ENCODE measurements at regions not wholly inside any gene's neighbourhood (a gene's known extent, or its start where the extent isn't known, plus 50 kb on each side); places are given as distances from the start of the nearest gene placed in this dataset.

- H3K27ac ChIP-seq = no peak overlapping the region
- no peak for TF ChIP-seq CTCF (conservative IDR thresholded peaks at IDR 0.05)
- no peak for TF ChIP-seq ZFX (IDR thresholded peaks at IDR 0.05)
Observed at GRCh38 chr9:18009902-18010301, 431.0 kb downstream of the SH3GL2 start.

- no peak for TF ChIP-seq CTCF (conservative IDR thresholded peaks at IDR 0.05)
- TF ChIP-seq ZFX (IDR thresholded peaks at IDR 0.05) = no peak
- H3K27ac ChIP-seq = no peak overlapping the region
Observed at GRCh38 chr9:18010492-18010891, 431.6 kb downstream of the SH3GL2 start.

DNA sequence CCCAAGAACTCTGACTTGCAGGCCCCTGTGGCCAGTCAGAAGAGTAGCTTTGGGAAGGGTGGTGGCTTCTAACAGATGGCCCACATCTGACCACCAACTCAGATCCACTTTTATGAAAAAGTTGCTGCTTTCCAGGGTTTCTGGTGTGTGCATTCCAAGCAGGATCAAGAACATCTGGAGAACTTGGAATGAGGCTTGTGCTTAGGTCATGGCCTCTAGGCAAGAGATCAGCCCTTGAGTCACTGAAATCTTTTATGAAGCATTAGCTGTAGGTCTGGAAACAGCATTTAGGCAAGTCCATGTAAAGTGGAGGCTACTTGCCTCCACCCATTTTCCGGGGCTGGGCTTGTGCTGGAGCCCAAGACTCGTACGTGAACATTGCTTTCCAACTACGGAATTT, 433.3 kb downstream of the SH3GL2 start:
- TF ChIP-seq ZFX (IDR thresholded peaks at IDR 0.05) = no peak
- no peak for TF ChIP-seq CTCF (conservative IDR thresholded peaks at IDR 0.05)
- no peak overlapping the region for H3K27ac ChIP-seq

DNA sequence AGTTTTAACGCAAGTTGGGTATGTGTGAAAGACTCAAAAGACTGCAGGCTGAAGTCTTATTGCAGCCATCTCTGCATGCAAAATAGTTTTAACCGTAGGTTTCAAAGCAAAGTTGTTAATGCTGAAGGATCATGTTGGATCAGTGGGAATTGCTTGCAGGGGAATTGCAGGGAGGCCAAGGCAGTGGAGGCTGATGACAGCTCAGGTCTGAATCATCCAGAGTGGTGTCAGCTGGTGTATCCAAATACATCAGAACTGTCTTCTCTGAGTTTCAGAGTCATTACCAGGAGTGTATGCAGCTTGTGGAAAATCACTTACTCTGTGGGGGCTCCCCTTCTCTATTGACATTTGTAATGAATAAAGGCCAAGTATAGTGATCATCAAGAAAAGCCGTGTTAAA, 435.7 kb downstream of the SH3GL2 start:
- no peak overlapping the region for H3K27ac ChIP-seq
- no peak for TF ChIP-seq CTCF (conservative IDR thresholded peaks at IDR 0.05)
- TF ChIP-seq ZFX (IDR thresholded peaks at IDR 0.05) = no peak

DNA sequence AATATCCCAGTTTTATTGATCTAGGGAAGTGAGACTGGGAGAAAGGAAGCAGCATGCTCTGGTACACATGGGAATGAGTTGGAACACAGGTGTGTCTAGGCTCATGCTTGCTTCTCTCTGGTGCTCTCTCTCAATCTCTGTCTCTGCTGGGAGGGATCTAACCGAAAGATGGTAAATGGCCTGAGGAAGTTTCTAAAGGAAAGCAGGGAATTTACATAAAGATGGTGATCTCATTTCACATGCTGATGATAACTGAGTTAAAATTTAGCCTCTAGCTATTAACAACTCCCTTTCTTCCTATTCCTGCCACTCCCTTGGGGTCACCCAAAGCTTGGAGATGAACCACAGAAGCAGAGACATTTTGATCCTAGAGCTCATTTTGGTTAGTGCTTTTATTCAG, 436.2 kb downstream of the SH3GL2 start:
- TF ChIP-seq CTCF (conservative IDR thresholded peaks at IDR 0.05) (no peak), ZFX (IDR thresholded peaks at IDR 0.05) (no peak)
- H3K27ac ChIP-seq = no peak overlapping the region

GRCh38 chr9:18017136-18017535, 438.3 kb downstream of the SH3GL2 start:
- H3K27ac ChIP-seq = no peak overlapping the region
- TF ChIP-seq CTCF (conservative IDR thresholded peaks at IDR 0.05) (peak; percentile 19; the same call in 1 of the 2 replicates), ZFX (IDR thresholded peaks at IDR 0.05) (no peak)

GRCh38 chr9:18018221-18018620, 439.4 kb downstream of the SH3GL2 start:
- H3K27ac ChIP-seq = no peak overlapping the region
- TF ChIP-seq ZFX (IDR thresholded peaks at IDR 0.05) (no peak), CTCF (conservative IDR thresholded peaks at IDR 0.05) (no peak)

Data from C4-2B (cell line).